GM12874 (cell line): ENCODE measurements at regions not wholly inside any gene's neighbourhood (a gene's known extent, or its start where the extent isn't known, plus 50 kb on each side); places are given as distances from the start of the nearest gene placed in this dataset.

ENCODE experiments used
- TF ChIP-seq, protein P1 (sequence below): IDR thresholded peaks from 2 replicates; pipeline ENCODE4 v1.5.1; 2011; ENCODE audit warnings: low read depth, mild to moderate bottlenecking, control low read depth, low read length, moderate library complexity; ENCODE audit not compliant: insufficient read depth

DNA sequence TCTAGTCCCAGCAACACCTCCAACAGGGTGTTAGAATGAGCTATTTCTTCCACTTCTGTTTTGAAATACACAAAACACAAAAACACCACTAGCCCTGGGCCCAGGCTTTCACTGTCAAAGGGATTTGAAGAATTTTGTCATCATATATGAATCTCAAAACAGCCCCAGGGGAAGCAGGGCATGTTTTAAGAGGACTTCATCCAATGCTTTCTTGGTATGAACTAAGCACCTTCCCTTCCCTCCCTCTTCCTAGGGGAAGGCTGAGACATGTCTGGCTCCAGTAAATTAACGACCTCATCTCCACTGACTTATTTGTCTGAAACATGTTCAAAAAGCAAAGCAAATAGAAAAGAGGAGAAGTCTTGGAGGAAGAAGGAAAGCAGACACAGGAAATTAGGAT is 75.7 kb upstream of the INCENP start:
- TF ChIP-seq, protein P1, sequence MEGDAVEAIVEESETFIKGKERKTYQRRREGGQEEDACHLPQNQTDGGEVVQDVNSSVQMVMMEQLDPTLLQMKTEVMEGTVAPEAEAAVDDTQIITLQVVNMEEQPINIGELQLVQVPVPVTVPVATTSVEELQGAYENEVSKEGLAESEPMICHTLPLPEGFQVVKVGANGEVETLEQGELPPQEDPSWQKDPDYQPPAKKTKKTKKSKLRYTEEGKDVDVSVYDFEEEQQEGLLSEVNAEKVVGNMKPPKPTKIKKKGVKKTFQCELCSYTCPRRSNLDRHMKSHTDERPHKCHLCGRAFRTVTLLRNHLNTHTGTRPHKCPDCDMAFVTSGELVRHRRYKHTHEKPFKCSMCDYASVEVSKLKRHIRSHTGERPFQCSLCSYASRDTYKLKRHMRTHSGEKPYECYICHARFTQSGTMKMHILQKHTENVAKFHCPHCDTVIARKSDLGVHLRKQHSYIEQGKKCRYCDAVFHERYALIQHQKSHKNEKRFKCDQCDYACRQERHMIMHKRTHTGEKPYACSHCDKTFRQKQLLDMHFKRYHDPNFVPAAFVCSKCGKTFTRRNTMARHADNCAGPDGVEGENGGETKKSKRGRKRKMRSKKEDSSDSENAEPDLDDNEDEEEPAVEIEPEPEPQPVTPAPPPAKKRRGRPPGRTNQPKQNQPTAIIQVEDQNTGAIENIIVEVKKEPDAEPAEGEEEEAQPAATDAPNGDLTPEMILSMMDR: no peak

DNA sequence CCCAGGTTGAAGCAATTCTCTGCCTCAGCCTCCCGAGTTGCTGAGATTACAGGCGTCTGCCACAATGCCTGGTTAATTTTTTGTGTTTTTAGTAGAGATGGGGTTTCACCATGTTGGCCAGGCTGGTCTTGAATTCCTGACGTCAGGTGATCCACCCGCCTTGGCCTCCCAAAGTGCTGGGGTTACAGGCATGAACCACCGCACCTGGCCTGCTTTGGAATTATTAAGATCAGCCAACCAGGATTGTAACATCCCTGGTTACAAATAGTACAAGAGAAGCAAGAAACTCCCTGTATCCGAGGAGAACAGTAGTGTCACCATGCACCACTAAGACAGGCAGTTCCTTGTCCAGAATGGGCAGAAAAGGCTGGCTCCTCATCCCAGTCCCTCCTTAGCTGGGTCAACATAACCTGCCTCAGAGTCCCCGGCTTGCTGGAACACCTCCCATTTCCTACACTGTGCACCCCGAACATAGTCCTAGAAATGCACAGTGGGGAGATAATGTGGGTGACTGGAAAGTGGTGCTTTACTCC is 77.2 kb upstream of the INCENP start:
- TF ChIP-seq, protein P1: no peak

GRCh38 chr11:62044639-62045121 is 77.2 kb upstream of the FTH1 start:
- TF ChIP-seq, protein P1: no peak

DNA sequence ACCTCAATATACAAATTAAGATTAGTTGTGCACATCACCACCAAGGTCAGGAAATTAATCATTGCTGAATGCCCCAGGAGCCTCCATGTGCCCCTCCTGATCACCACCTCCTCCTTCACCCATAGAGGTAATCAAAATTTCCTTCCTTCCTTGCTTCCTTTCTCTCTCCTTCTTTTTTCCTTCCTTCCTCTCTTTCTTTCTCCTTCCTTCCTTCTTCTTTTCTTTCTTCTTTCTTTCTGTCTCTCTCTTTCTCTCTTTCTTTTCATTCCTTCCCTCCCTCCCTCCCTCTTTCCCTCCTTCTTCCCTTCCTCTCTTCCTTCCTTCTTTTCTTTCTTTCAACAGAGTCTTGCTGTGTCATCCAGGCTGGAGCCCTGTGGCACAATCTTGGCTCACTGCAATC is 67.9 kb upstream of the FTH1 start:
- TF ChIP-seq, protein P1: no peak

- TF ChIP-seq, protein P1: no peak
These were observed 66.6 kb upstream of the FTH1 start for GRCh38 chr11:62034036-62034338.

DNA sequence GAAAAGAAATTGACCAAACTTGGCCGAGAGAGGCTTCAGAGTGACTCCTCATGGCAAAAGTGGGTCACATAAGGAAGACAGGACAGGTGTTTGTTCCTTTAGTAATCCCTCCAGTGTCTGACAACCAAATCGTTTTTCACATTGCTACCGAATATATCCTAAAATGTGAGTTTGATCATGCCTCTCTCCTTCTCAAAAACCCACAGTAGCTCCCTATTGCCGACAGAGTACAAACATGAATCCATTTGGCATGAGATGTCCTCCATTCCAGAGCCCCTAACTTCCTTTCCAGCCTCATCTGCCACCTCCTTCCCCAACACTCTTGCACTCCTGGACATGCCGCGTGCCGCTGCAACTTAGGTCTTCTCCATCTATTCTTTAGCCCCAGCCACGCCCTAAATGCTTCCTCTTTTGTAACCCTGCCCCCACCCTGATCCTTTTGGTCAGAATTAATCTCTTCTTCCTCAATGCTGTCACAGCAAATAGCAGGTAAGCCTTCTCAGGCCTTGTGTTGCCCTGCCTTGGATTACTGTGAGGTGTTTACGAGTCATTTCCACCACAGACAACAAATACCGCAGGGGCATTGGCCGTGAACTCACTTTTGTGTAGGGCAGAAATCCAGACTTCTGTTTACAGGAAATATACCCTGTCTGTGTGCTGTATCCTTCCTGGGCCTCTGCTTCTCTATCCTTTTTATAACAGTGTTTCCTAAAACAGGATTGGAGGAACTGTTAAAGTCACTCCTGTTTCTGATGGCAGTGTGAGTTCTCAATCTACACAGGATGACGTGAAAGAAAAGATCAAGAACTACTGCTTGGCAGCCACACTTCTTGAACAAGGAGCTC is 66.0 kb upstream of the FTH1 start:
- TF ChIP-seq, protein P1: no peak

DNA sequence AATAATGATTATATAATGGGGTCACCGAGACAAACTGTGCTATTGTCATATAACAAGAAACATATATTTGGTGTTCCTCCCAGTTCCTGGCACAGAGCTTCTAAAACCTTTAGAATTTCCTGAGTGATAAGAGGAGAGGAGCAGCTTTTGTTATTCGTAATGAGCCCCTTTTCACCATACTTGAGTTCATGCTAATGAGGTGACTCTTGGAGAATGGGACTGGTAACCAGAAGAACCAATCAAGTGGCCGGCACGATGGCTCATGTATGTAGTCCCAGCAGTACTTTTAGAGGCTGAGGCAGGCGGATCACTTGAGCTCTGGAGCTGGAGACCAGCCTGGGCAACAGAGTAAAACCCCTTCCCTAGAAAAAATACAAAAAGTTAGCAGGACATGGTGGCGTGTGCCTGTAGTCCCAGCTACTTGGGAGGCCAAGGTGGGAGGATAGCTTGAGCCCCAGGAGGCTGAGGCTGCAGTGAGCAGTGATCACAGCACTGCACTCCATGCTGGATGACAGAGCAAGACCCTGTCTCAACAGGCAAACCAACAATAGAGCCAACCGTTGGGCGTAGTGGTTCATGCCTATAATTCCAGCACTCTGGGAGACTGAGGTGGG is 62.7 kb upstream of the FTH1 start:
- TF ChIP-seq, protein P1: no peak
